ENCODE measurements at regions not wholly inside any gene's neighbourhood (a gene's known extent, or its start where the extent isn't known, plus 50 kb on each side); places are given as distances from the start of the nearest gene placed in this dataset.
"Not testable (repeated sequence)": the region's sequence is repeated elsewhere in the genome, so short reads cannot be mapped to it uniquely, and the experiment has no call there.

DNA sequence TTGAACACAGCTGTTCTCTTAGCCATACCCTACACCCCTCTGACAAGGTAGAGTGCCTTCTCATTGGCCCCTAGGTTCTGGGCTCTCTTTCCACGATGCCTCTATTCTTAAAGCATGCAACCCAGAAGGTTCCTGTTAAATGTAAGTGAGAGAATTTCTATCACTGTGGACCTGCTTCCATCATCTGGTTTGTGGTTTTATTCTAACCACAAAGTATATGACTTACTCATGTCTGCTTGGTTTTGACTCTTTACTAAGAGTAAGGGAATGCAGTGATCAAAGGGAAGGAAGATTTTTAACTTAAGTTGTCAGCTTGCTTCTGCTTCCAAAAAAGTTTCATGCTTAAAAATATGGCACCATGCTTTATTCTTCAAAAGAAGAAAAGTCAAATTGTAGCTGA lies 80.2 kb downstream of the ANKEF1 start:
- TF ChIP-seq, protein P1, sequence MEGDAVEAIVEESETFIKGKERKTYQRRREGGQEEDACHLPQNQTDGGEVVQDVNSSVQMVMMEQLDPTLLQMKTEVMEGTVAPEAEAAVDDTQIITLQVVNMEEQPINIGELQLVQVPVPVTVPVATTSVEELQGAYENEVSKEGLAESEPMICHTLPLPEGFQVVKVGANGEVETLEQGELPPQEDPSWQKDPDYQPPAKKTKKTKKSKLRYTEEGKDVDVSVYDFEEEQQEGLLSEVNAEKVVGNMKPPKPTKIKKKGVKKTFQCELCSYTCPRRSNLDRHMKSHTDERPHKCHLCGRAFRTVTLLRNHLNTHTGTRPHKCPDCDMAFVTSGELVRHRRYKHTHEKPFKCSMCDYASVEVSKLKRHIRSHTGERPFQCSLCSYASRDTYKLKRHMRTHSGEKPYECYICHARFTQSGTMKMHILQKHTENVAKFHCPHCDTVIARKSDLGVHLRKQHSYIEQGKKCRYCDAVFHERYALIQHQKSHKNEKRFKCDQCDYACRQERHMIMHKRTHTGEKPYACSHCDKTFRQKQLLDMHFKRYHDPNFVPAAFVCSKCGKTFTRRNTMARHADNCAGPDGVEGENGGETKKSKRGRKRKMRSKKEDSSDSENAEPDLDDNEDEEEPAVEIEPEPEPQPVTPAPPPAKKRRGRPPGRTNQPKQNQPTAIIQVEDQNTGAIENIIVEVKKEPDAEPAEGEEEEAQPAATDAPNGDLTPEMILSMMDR (IDR thresholded peaks at IDR 0.05), result no peak
- DNase-seq (ENCODE audit: low spot score), result no peak
- Histone ChIP-seq H3K27ac (no peak overlapping the region), H3K36me3 (no peaks in the 10 kb centered on the region), H3K4me1 (no peaks in the 10 kb centered on the region), H3K4me3 (no peak overlapping the region), H3K9me3 (no peaks in the 10 kb centered on the region), H3K27me3 (no peaks in the 10 kb centered on the region)

- TF ChIP-seq, protein P1 (IDR thresholded peaks at IDR 0.05), result no peak
- Histone ChIP-seq H3K27ac (no peak overlapping the region), H3K36me3 (no peaks in the 10 kb centered on the region), H3K4me3 (no peak overlapping the region), H3K27me3 (no peaks in the 10 kb centered on the region), H3K9me3 (peaks cover 0 to 4% of the 10 kb centered on the region in 2 donors), H3K4me1 (no peaks in the 10 kb centered on the region)
- DNase-seq (ENCODE audit: low spot score), result no peak
These were observed 84.5 kb downstream of the ANKEF1 start for GRCh38 chr20:10119336-10119735.

DNA sequence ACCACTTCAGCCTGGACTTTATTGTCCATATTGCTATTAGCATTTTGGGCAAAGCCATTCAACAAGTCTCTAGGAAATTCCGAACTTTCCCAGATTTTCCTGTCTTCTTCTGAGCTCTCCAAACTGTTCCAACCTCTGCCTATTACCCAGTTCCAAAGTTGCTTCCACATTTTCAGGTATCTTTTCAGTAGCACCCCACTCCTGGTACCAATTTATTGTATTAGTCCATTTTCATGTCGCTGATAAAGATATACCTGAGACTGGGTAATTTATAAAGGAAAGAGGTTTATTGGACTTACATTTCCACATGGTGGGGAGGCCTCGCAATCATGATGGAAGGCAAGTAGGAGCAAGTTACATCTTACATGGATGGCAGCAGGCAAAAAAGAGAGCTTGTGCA lies 90.1 kb downstream of the ANKEF1 start:
- H3K4me1 ChIP-seq; H3K27ac ChIP-seq; H3K4me3 ChIP-seq; DNase-seq (ENCODE audit: low spot score); H3K27me3 ChIP-seq; H3K36me3 ChIP-seq: not testable (repeated sequence)
- H3K9me3 ChIP-seq, result peaks cover 0 to 13% of the 10 kb centered on the region in 2 donors

- TF ChIP-seq, protein P1 (IDR thresholded peaks at IDR 0.05), result no peak
- H3K27ac ChIP-seq, result no peak overlapping the region
- H3K4me1 ChIP-seq, result no peaks in the 10 kb centered on the region
These were observed 91.0 kb downstream of the ANKEF1 start for GRCh38 chr20:10125757-10126156.

GRCh38 chr20:10129749-10130148 lies 88.9 kb upstream of the SNAP25 start:
- Histone ChIP-seq H3K4me1 (peaks cover 0 to 10% of the 10 kb centered on the region in 2 donors), H3K4me3 (no peak overlapping the region), H3K36me3 (no peaks in the 10 kb centered on the region), H3K27ac (no peak overlapping the region), H3K9me3 (peaks cover 0 to 5% of the 10 kb centered on the region in 2 donors), H3K27me3 (no peaks in the 10 kb centered on the region)
- TF ChIP-seq, protein P1 (IDR thresholded peaks at IDR 0.05), result no peak
- DNase-seq (ENCODE audit: low spot score), result no peak

More at GRCh38 chr20:10125757-10126156, 91.0 kb downstream of the ANKEF1 start:
- no peak for DNase-seq (ENCODE audit: low spot score)
- Histone ChIP-seq H3K27me3 (no peaks in the 10 kb centered on the region), H3K9me3 (peaks cover 0 to 13% of the 10 kb centered on the region in 2 donors), H3K36me3 (no peaks in the 10 kb centered on the region), H3K4me3 (no peak overlapping the region)

DNA sequence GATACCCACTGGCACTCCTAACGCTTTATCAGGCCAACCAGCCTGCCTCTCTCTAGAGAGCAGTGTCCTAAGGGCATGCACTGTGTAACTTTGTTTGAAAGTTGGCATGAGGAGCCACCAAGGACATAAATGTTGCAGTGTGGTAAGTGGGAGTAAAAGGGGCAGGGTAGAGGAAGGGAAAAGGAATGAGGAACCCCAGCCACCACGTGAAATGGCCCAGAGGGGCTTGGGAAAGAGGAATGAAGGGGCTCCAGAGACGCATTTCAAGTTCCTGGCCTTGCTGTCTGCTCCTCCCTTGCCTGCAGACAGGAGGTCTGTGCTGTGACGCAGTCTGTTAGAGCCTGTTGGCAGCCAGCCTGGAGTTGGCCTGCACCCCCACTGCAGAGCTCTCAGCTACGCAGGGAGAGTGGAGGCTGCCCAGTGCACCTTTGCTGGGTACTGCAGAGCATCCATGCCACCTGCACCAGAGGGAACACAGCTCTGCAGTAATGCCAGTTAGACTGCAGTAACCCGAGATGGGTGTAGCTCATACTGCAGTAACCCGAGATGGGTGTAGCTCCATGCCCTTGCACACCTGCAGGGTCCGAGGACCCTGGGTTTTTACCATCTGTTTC lies 86.8 kb upstream of the SNAP25 start:
- Histone ChIP-seq H3K4me1 (peaks cover 0 to 10% of the 10 kb centered on the region in 2 donors), H3K9me3 (no peaks in the 10 kb centered on the region), H3K27ac (peak overlapping the region; percentile 32 to 41), H3K36me3 (no peaks in the 10 kb centered on the region), H3K27me3 (no peaks in the 10 kb centered on the region), H3K4me3 (no peak overlapping the region)
- TF ChIP-seq, protein P1 (IDR thresholded peaks at IDR 0.05), result no peak
- peak; percentile 64 for DNase-seq (ENCODE audit: low spot score)

All from right atrium auricular region (tissue), 2 donors.